ENCODE measurements at regions not wholly inside any gene's neighbourhood (a gene's known extent, or its start where the extent isn't known, plus 50 kb on each side); places are given as distances from the start of the nearest gene placed in this dataset.
"Not testable (repeated sequence)": the region's sequence is repeated elsewhere in the genome, so short reads cannot be mapped to it uniquely, and the experiment has no call there.

DNA sequence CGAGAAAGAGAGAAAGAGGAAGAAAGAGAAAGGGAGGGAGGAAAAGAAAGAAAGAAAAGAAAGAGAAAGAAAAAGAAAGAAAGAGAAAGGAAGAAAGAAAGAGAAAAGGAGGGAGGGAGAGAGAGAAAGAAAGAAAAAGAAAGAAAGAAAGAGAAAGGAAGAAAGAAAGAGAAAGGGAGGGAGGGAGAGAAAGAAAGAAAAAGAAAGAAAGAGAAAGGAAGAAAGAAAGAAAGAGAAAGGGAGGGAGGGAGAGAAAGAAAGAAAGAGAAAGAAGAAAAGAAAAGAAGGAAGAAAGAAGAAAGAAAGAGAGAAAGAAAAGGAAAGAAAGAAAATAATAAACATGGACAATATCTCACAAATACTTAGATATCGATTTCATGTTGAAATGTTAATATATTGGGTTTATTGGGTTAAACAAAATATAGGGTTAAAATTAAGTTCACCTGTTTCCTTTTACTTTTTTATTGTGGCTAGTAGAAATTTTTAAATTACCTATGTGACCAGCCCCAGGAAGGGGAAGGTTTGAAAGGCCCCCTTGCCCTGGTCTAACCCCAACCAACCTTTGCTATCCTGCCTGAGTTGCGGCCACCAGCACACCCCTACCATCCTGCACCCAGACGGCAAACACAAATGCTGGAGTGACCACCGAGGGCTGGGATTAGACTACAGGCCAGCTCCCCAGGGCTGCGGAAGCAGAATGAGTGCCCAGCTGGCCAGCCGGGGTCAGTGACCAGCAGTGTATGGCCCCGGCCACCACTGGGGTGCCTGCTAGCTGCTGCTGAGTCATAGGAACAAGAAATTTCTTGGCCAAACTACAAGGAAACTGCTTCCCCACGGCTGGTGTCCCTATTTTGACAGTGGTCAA, 81.0 kb upstream of the FGF3 start:
- peaks cover 11% of the 10 kb centered on the region for H3K27me3 ChIP-seq
- TF ChIP-seq, protein P1, sequence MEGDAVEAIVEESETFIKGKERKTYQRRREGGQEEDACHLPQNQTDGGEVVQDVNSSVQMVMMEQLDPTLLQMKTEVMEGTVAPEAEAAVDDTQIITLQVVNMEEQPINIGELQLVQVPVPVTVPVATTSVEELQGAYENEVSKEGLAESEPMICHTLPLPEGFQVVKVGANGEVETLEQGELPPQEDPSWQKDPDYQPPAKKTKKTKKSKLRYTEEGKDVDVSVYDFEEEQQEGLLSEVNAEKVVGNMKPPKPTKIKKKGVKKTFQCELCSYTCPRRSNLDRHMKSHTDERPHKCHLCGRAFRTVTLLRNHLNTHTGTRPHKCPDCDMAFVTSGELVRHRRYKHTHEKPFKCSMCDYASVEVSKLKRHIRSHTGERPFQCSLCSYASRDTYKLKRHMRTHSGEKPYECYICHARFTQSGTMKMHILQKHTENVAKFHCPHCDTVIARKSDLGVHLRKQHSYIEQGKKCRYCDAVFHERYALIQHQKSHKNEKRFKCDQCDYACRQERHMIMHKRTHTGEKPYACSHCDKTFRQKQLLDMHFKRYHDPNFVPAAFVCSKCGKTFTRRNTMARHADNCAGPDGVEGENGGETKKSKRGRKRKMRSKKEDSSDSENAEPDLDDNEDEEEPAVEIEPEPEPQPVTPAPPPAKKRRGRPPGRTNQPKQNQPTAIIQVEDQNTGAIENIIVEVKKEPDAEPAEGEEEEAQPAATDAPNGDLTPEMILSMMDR (IDR thresholded peaks at IDR 0.05) = no peak
- H3K9me3 ChIP-seq = no peaks in the 10 kb centered on the region
- no peak overlapping the region for H3K4me3 ChIP-seq (ENCODE audit: low read depth in 1 of 2, low read length in 1 of 2)
- no peaks in the 10 kb centered on the region for H3K4me1 ChIP-seq (ENCODE audit: control insufficient read depth in 1 of 2, insufficient read depth in 1 of 2, low read depth in 1 of 2, low read length in 1 of 2)
- H3K36me3 ChIP-seq = no peaks in the 10 kb centered on the region
- no peak overlapping the region for H3K27ac ChIP-seq

GRCh38 chr11:69900822-69901302, 81.6 kb upstream of the FGF3 start:
- not testable (repeated sequence) for H3K9me3 ChIP-seq; H3K4me3 ChIP-seq (ENCODE audit: low read depth in 1 of 2, low read length in 1 of 2); H3K36me3 ChIP-seq; H3K27ac ChIP-seq; H3K4me1 ChIP-seq (ENCODE audit: control insufficient read depth in 1 of 2, insufficient read depth in 1 of 2, low read depth in 1 of 2, low read length in 1 of 2)
- peaks cover 11% of the 10 kb centered on the region for H3K27me3 ChIP-seq

DNA sequence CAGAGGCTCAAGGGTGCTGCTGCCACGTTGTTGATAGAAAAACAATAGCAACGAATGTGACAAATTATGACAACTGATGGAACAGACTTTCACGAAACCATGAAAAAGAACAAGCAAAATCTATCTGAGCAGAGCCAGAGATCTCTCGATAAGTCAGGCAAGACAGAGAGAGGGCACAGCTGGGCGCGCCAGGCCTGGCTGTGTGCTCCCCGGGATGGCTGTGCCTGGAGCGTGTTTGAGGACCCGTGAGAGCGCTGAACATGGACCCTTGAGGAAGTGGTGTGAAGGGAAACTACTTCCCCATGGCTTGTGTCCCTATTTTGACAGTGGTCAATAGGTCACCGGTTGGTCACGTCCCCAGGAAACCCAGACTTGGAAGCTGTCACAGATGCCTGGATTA, 83.1 kb upstream of the FGF3 start:
- no peak overlapping the region for H3K4me3 ChIP-seq (ENCODE audit: low read depth in 1 of 2, low read length in 1 of 2)
- no peaks in the 10 kb centered on the region for H3K4me1 ChIP-seq (ENCODE audit: control insufficient read depth in 1 of 2, insufficient read depth in 1 of 2, low read depth in 1 of 2, low read length in 1 of 2)
- TF ChIP-seq, protein P1 (IDR thresholded peaks at IDR 0.05) = no peak
- H3K9me3 ChIP-seq = no peaks in the 10 kb centered on the region
- H3K27me3 ChIP-seq = peaks cover 12% of the 10 kb centered on the region
- no peak overlapping the region for H3K27ac ChIP-seq
- H3K36me3 ChIP-seq = no peaks in the 10 kb centered on the region

GRCh38 chr11:69903211-69903610, 84.0 kb upstream of the FGF3 start:
- TF ChIP-seq, protein P1 (IDR thresholded peaks at IDR 0.05) = no peak
- no peaks in the 10 kb centered on the region for H3K9me3 ChIP-seq
- H3K27me3 ChIP-seq = peaks cover 12% of the 10 kb centered on the region
- no peak overlapping the region for H3K4me3 ChIP-seq (ENCODE audit: low read depth in 1 of 2, low read length in 1 of 2)
- no peak overlapping the region for H3K27ac ChIP-seq
- H3K4me1 ChIP-seq (ENCODE audit: control insufficient read depth in 1 of 2, insufficient read depth in 1 of 2, low read depth in 1 of 2, low read length in 1 of 2) = no peaks in the 10 kb centered on the region
- H3K36me3 ChIP-seq = no peaks in the 10 kb centered on the region

DNA sequence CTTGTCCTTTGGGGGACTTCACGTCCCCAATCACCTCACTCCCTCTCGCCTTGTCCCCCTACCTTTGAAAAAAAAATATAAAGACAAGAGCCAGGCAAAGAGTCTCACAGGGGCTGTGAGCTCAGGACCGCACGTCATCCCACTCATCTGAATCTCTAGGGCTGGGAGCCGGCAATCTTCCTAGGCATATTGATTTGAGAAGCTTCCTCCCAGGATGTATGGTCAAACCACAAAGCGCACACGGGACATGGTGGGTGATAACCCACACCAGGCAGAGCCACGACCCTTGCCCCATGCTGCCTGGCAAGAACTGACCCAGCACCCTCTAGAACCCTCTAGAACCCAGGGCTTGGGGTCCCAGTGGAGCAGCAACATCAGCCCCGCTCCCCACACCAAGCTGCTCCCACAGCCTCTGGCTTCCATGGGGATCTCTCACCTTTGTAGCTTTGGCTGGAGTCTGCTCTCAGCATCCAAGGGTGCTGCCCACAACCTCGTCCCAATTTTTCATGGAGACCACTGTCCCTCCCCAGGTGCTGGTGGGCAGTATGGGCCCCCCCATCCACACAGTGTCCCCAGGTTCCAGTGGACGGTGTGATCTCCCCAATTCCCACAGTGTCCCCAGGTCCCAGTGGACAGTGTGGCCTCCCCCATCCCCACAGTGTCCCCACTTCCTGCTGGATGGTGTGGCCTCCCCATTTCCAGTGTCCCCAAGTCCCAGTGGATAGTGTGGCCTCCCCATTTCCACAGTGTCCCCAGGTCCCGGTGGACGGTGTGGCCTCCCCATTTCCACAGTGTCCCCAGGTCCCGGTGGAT, 85.2 kb upstream of the FGF3 start:
- Histone ChIP-seq H3K4me3 (ENCODE audit: low read depth in 1 of 2, low read length in 1 of 2) (no peak overlapping the region), H3K9me3 (no peaks in the 10 kb centered on the region), H3K27ac (no peak overlapping the region), H3K27me3 (peaks cover 12% of the 10 kb centered on the region), H3K4me1 (ENCODE audit: control insufficient read depth in 1 of 2, insufficient read depth in 1 of 2, low read depth in 1 of 2, low read length in 1 of 2) (no peaks in the 10 kb centered on the region), H3K36me3 (no peaks in the 10 kb centered on the region)
- TF ChIP-seq, protein P1 (IDR thresholded peaks at IDR 0.05) = no peak
